ENCODE measurements at regions not wholly inside any gene's neighbourhood (a gene's known extent, or its start where the extent isn't known, plus 50 kb on each side); places are given as distances from the start of the nearest gene placed in this dataset.

- DNase-seq (no peak), ATAC-seq (no peak)
- no peaks in the 10 kb centered on the region for H3K36me3 ChIP-seq
Measured at GRCh38 chr3:116841003-116841735, 131.6 kb downstream of the TUSC7 start.

GRCh38 chr3:116842254-116842957 lies 132.8 kb downstream of the TUSC7 start:
- no peaks in the 10 kb centered on the region for H3K9me3 ChIP-seq
- TF ChIP-seq CTCF (IDR thresholded peaks at IDR 0.05 in 4 of 5, conservative IDR thresholded peaks at IDR 0.05 in 1 of 5) (no peak), POLR2A (IDR thresholded peaks at IDR 0.05) (no peak)
- in situ Hi-C loops (cut with MboI; ENCODE audit: low sequenced_read_pairs in 4 of 4) (no loop called here), intact Hi-C loops (cut with DNase I; ENCODE audit: low total_unique reads) (no loop called here)
- H3K27me3 ChIP-seq = no peaks in the 10 kb centered on the region
- DNase-seq (no peak), ATAC-seq (no peak)
- H3K4me1 ChIP-seq = no peaks in the 10 kb centered on the region
- H3K36me3 ChIP-seq = no peaks in the 10 kb centered on the region
- H3K27ac ChIP-seq = no peak overlapping the region
- no peak overlapping the region for H3K4me3 ChIP-seq

More at GRCh38 chr3:116841003-116841735, 131.6 kb downstream of the TUSC7 start:
- Histone ChIP-seq H3K9me3 (no peaks in the 10 kb centered on the region), H3K4me1 (no peaks in the 10 kb centered on the region), H3K27me3 (no peaks in the 10 kb centered on the region), H3K27ac (no peak overlapping the region), H3K4me3 (no peak overlapping the region)
- no peak for TF ChIP-seq CTCF (IDR thresholded peaks at IDR 0.05 in 4 of 5, conservative IDR thresholded peaks at IDR 0.05 in 1 of 5)
- intact Hi-C loops (cut with DNase I; ENCODE audit: low total_unique reads) = no loop called here
- in situ Hi-C loops (cut with MboI; ENCODE audit: low sequenced_read_pairs in 4 of 4) = no loop called here

GRCh38 chr3:116848248-116848829 lies 138.8 kb downstream of the TUSC7 start:
- in situ Hi-C loops (cut with MboI; ENCODE audit: low sequenced_read_pairs in 4 of 4) (no loop called here), intact Hi-C loops (cut with DNase I; ENCODE audit: low total_unique reads) (no loop called here)
- no peak overlapping the region for H3K4me3 ChIP-seq
- DNase-seq (no peak), ATAC-seq (no peak)
- TF ChIP-seq POLR2A (IDR thresholded peaks at IDR 0.05) = no peak
- no peak for TF ChIP-seq CTCF (IDR thresholded peaks at IDR 0.05 in 4 of 5, conservative IDR thresholded peaks at IDR 0.05 in 1 of 5)
- no peak overlapping the region for H3K27ac ChIP-seq
- no peaks in the 10 kb centered on the region for H3K36me3 ChIP-seq
- no peaks in the 10 kb centered on the region for H3K27me3 ChIP-seq
- no peaks in the 10 kb centered on the region for H3K9me3 ChIP-seq
- H3K4me1 ChIP-seq = no peaks in the 10 kb centered on the region

- Histone ChIP-seq H3K27me3 (no peaks in the 10 kb centered on the region), H3K4me3 (no peak overlapping the region), H3K36me3 (no peaks in the 10 kb centered on the region), H3K4me1 (no peaks in the 10 kb centered on the region), H3K9me3 (no peaks in the 10 kb centered on the region), H3K27ac (no peak overlapping the region)
- intact Hi-C loops (cut with DNase I; ENCODE audit: low total_unique reads) (no loop called here), in situ Hi-C loops (cut with MboI; ENCODE audit: low sequenced_read_pairs in 4 of 4) (no loop called here)
- no peak for DNase-seq
- ATAC-seq = no peak
- TF ChIP-seq POLR2A (IDR thresholded peaks at IDR 0.05) (no peak), CTCF (IDR thresholded peaks at IDR 0.05 in 4 of 5, conservative IDR thresholded peaks at IDR 0.05 in 1 of 5) (no peak)
Measured at GRCh38 chr3:116849261-116849688, 139.7 kb downstream of the TUSC7 start.

Data from gastrocnemius medialis (tissue), 4 donors.